Endodermal cell (in vitro differentiated cells): ENCODE measurements at regions not wholly inside any gene's neighbourhood (a gene's known extent, or its start where the extent isn't known, plus 50 kb on each side); places are given as distances from the start of the nearest gene placed in this dataset.

Experiments
- DNase-seq: peaks from one replicate; pipeline ENCODE4 v3.0.0-alpha.2; 2017
- H3K27ac ChIP-seq: 2 replicates; pipeline ENCODE4 v1.5.1; 2013; ENCODE audit warnings: mild to moderate bottlenecking, low read depth, low read length, moderate library complexity
- H3K27me3 ChIP-seq: 2 replicates; pipeline ENCODE4 v1.6.1; 2013; ENCODE audit warnings: mild to moderate bottlenecking, low read length, moderate library complexity; ENCODE audit not compliant: insufficient read depth, control insufficient read depth, poor library complexity, severe bottlenecking
- H3K36me3 ChIP-seq: 2 replicates; pipeline ENCODE4 v1.7.0; 2013; ENCODE audit warnings: mild to moderate bottlenecking, low read length, moderate library complexity; ENCODE audit not compliant: control insufficient read depth, insufficient read depth
- H3K4me1 ChIP-seq: one replicate; pipeline ENCODE4 v1.7.0; 2013; ENCODE audit warnings: low read length; ENCODE audit not compliant: control insufficient read depth, insufficient read depth
- H3K4me3 ChIP-seq: 2 replicates; pipeline ENCODE4 v1.5.1; 2013; ENCODE audit warnings: mild to moderate bottlenecking, low read length, moderate library complexity
- H3K9ac ChIP-seq: 2 replicates; pipeline ENCODE4 v1.6.1; 2013; ENCODE audit warnings: mild to moderate bottlenecking, low read length, moderate library complexity; ENCODE audit not compliant: poor library complexity, severe bottlenecking; ENCODE audit errors: extremely low read depth
- H3K9me3 ChIP-seq: 2 replicates; pipeline ENCODE4 v1.6.1; 2013; ENCODE audit warnings: mild to moderate bottlenecking, low read length, moderate library complexity; ENCODE audit not compliant: control insufficient read depth
- H3K27ac Mint-ChIP-seq: 2 replicates; pipeline ENCODE4 v1.8.0; 2020; ENCODE audit warnings: mixed read lengths
- H3K27me3 Mint-ChIP-seq: 2 replicates; pipeline ENCODE4 v1.8.0; 2021; ENCODE audit warnings: mild to moderate bottlenecking, mixed read lengths; ENCODE audit not compliant: insufficient read depth
- H3K36me3 Mint-ChIP-seq: 2 replicates; pipeline ENCODE4 v1.8.0; 2020; ENCODE audit warnings: low read depth, mixed read lengths
- H3K4me1 Mint-ChIP-seq: 2 replicates; pipeline ENCODE4 v1.8.0; 2020; ENCODE audit warnings: mixed read lengths
- H3K4me3 Mint-ChIP-seq: 2 replicates; pipeline ENCODE4 v1.8.0; 2020; ENCODE audit warnings: mild to moderate bottlenecking, moderate library complexity, mixed read lengths
- H3K9me3 Mint-ChIP-seq: 2 replicates; pipeline ENCODE4 v1.8.0; 2020; ENCODE audit warnings: mild to moderate bottlenecking, mixed read lengths
- CTCF ChIP-seq: fragments of 200-600 bp; sonication (generic); conservative IDR thresholded peaks from 2 replicates; pipeline ENCODE4 v1.5.0; 2021; ENCODE audit warnings: antibody characterized with exemption, mild to moderate bottlenecking
- WGBS, 2 experiments: methylation state at CpG; one replicate each; pipeline versions ENCODE4 v1.1.5 to v1.1.7; 2013; ENCODE audit warnings: missing lambda C conversion rate in 2 of 2, mixed read lengths in 1 of 2; ENCODE audit not compliant: insufficient coverage in 1 of 2, insufficient read length in 1 of 2; 5-methylcytosine and 5-hydroxymethylcytosine counted together

GRCh38 chr5:159644053-159644452, 272.2 kb upstream of the ADRA1B start:
- Histone ChIP-seq H3K36me3 (no peaks in the 10 kb centered on the region), H3K9ac (no peak overlapping the region), H3K27me3 (no peaks in the 10 kb centered on the region), H3K9me3 (no peaks in the 10 kb centered on the region), H3K4me1 (no peaks in the 10 kb centered on the region), H3K4me3 (no peak overlapping the region), H3K27ac (no peak overlapping the region)
- no peak for TF ChIP-seq CTCF
- Mint-ChIP-seq H3K27ac (no peak overlapping the region), H3K36me3 (no peaks in the 10 kb centered on the region), H3K9me3 (no peaks in the 10 kb centered on the region), H3K27me3 (no peaks in the 10 kb centered on the region), H3K4me3 (no peak overlapping the region), H3K4me1 (no peaks in the 10 kb centered on the region)
- no peak for DNase-seq
- 94 to 100% methylated on average over 1 of the region's 1 CpG for WGBS, 2 experiments

GRCh38 chr5:159645179-159645846, 271.0 kb upstream of the ADRA1B start:
- H3K4me1 Mint-ChIP-seq: no peaks in the 10 kb centered on the region
- no peak for DNase-seq
- no peaks in the 10 kb centered on the region for H3K36me3 Mint-ChIP-seq
- no peak overlapping the region for H3K27ac ChIP-seq
- H3K9me3 Mint-ChIP-seq: no peaks in the 10 kb centered on the region
- H3K9ac ChIP-seq: no peak overlapping the region
- H3K27me3 Mint-ChIP-seq: no peaks in the 10 kb centered on the region
- no peak for TF ChIP-seq CTCF
- H3K27me3 ChIP-seq: no peaks in the 10 kb centered on the region
- 89 to 93% methylated on average over 6 to 7 of the region's 7 CpGs for WGBS, 2 experiments
- H3K27ac Mint-ChIP-seq: no peak overlapping the region
- H3K9me3 ChIP-seq: no peaks in the 10 kb centered on the region
- H3K4me3 ChIP-seq: no peak overlapping the region
- no peaks in the 10 kb centered on the region for H3K36me3 ChIP-seq
- no peaks in the 10 kb centered on the region for H3K4me1 ChIP-seq
- no peak overlapping the region for H3K4me3 Mint-ChIP-seq

- Histone ChIP-seq H3K27ac (no peak overlapping the region), H3K4me1 (no peaks in the 10 kb centered on the region), H3K9me3 (no peaks in the 10 kb centered on the region), H3K9ac (no peak overlapping the region), H3K36me3 (no peaks in the 10 kb centered on the region), H3K4me3 (no peak overlapping the region), H3K27me3 (no peaks in the 10 kb centered on the region)
- Mint-ChIP-seq H3K27me3 (no peaks in the 10 kb centered on the region), H3K36me3 (no peaks in the 10 kb centered on the region), H3K4me1 (no peaks in the 10 kb centered on the region), H3K27ac (no peak overlapping the region), H3K4me3 (no peak overlapping the region), H3K9me3 (no peaks in the 10 kb centered on the region)
- no peak for TF ChIP-seq CTCF
- WGBS, 2 experiments: 86 to 94% methylated on average over 2 of the region's 2 CpGs
- no peak for DNase-seq
These were observed 265.5 kb upstream of the ADRA1B start for GRCh38 chr5:159650803-159651202.
